ENCODE measurements at regions not wholly inside any gene's neighbourhood (a gene's known extent, or its start where the extent isn't known, plus 50 kb on each side); places are given as distances from the start of the nearest gene placed in this dataset.

GRCh38 chr14:98728836-98729235, 543.2 kb downstream of the BCL11B start:
- TF ChIP-seq POLR2A (IDR thresholded peaks at IDR 0.05) (no peak), POLR2AphosphoS5 (IDR thresholded peaks at IDR 0.05) (no peak), CTCF (IDR thresholded peaks at IDR 0.05) (no peak)
- no peak overlapping the region for H3K4me3 ChIP-seq
- no peak overlapping the region for H3K27ac ChIP-seq
- 85% methylated on average over 2 of the region's 2 CpGs for WGBS
- H3K36me3 ChIP-seq: no peaks in the 10 kb centered on the region
- no peaks in the 10 kb centered on the region for H3K9me3 ChIP-seq
- intact Hi-C loops (cut with DNase I): no loop called here
- H3K27me3 ChIP-seq (replicated peaks; ENCODE audit: insufficient read depth): no peaks in the 10 kb centered on the region
- no peaks in the 10 kb centered on the region for H3K4me1 ChIP-seq (replicated peaks)
- no peak for DNase-seq (ENCODE audit: low spot score)

GRCh38 chr14:98731286-98731685, 540.7 kb downstream of the BCL11B start:
- WGBS: 96% methylated on average over 6 of the region's 6 CpGs
- H3K4me3 ChIP-seq: no peak overlapping the region
- no peaks in the 10 kb centered on the region for H3K9me3 ChIP-seq
- no peak for DNase-seq (ENCODE audit: low spot score)
- H3K4me1 ChIP-seq (replicated peaks): no peaks in the 10 kb centered on the region
- no peak overlapping the region for H3K27ac ChIP-seq
- H3K36me3 ChIP-seq: no peaks in the 10 kb centered on the region
- intact Hi-C loops (cut with DNase I): no loop called here
- H3K27me3 ChIP-seq (replicated peaks; ENCODE audit: insufficient read depth): no peaks in the 10 kb centered on the region
- no peak for TF ChIP-seq POLR2AphosphoS5 (IDR thresholded peaks at IDR 0.05)
- TF ChIP-seq CTCF (IDR thresholded peaks at IDR 0.05): no peak
- TF ChIP-seq POLR2A (IDR thresholded peaks at IDR 0.05): no peak

GRCh38 chr14:98731701-98732100, 540.3 kb downstream of the BCL11B start:
- 80% methylated on average over 3 of the region's 3 CpGs for WGBS
- no peaks in the 10 kb centered on the region for H3K27me3 ChIP-seq (replicated peaks; ENCODE audit: insufficient read depth)

GRCh38 chr14:98733536-98733935, 538.5 kb downstream of the BCL11B start:
- intact Hi-C loops (cut with DNase I): no loop called here
- Histone ChIP-seq H3K9me3 (no peaks in the 10 kb centered on the region), H3K27ac (no peak overlapping the region), H3K36me3 (no peaks in the 10 kb centered on the region), H3K4me1 (replicated peaks) (no peaks in the 10 kb centered on the region), H3K4me3 (no peak overlapping the region), H3K27me3 (replicated peaks; ENCODE audit: insufficient read depth) (no peaks in the 10 kb centered on the region)
- WGBS: 74% methylated on average over 3 of the region's 3 CpGs
- TF ChIP-seq CTCF (IDR thresholded peaks at IDR 0.05) (no peak), POLR2AphosphoS5 (IDR thresholded peaks at IDR 0.05) (no peak), POLR2A (IDR thresholded peaks at IDR 0.05) (no peak)
- no peak for DNase-seq (ENCODE audit: low spot score)

More at GRCh38 chr14:98731701-98732100, 540.3 kb downstream of the BCL11B start:
- Histone ChIP-seq H3K36me3 (no peaks in the 10 kb centered on the region), H3K27ac (no peak overlapping the region), H3K4me1 (replicated peaks) (no peaks in the 10 kb centered on the region), H3K9me3 (no peaks in the 10 kb centered on the region), H3K4me3 (no peak overlapping the region)
- intact Hi-C loops (cut with DNase I): no loop called here
- no peak for DNase-seq (ENCODE audit: low spot score)
- TF ChIP-seq POLR2AphosphoS5 (IDR thresholded peaks at IDR 0.05) (no peak), CTCF (IDR thresholded peaks at IDR 0.05) (no peak), POLR2A (IDR thresholded peaks at IDR 0.05) (no peak)

GRCh38 chr14:98736701-98737338, 535.2 kb downstream of the BCL11B start:
- no peaks in the 10 kb centered on the region for H3K27me3 ChIP-seq (replicated peaks; ENCODE audit: insufficient read depth)
- intact Hi-C loops (cut with DNase I): no loop called here
- H3K27ac ChIP-seq: no peak overlapping the region
- H3K9me3 ChIP-seq: no peaks in the 10 kb centered on the region
- TF ChIP-seq POLR2AphosphoS5 (IDR thresholded peaks at IDR 0.05) (no peak), CTCF (IDR thresholded peaks at IDR 0.05) (no peak), POLR2A (IDR thresholded peaks at IDR 0.05) (no peak)
- no peak for DNase-seq (ENCODE audit: low spot score)
- 87% methylated on average over 11 of the region's 11 CpGs for WGBS
- no peaks in the 10 kb centered on the region for H3K4me1 ChIP-seq (replicated peaks)
- no peaks in the 10 kb centered on the region for H3K36me3 ChIP-seq
- H3K4me3 ChIP-seq: no peak overlapping the region

Data from prostate gland (tissue), 2 donors.